ENCODE measurements at regions not wholly inside any gene's neighbourhood (a gene's known extent, or its start where the extent isn't known, plus 50 kb on each side); places are given as distances from the start of the nearest gene placed in this dataset.

GRCh38 chr20:60064554-60065196, 106.5 kb downstream of the CDH26 start:
- H3K27me3 Mint-ChIP-seq: no peaks in the 10 kb centered on the region

GRCh38 chr20:60065741-60066437, 107.7 kb downstream of the CDH26 start:
- ATAC-seq: no peak
- peaks cover 15 to 23% of the 10 kb centered on the region in 2 donors for H3K4me1 Mint-ChIP-seq (ENCODE audit: low read depth in 2 of 2)
- no peaks in the 10 kb centered on the region for H3K36me3 Mint-ChIP-seq
- H3K27ac Mint-ChIP-seq: peak overlapping the region in 1 of 2 donors; percentile 69
- no peaks in the 10 kb centered on the region for H3K9me3 Mint-ChIP-seq
- peak; percentile 49 for DNase-seq (ENCODE audit: low spot score)
- no peak overlapping the region for H3K4me3 Mint-ChIP-seq
- H3K27me3 Mint-ChIP-seq: no peaks in the 10 kb centered on the region

More at GRCh38 chr20:60064554-60065196, 106.5 kb downstream of the CDH26 start:
- Mint-ChIP-seq H3K36me3 (no peaks in the 10 kb centered on the region), H3K4me3 (no peak overlapping the region), H3K4me1 (ENCODE audit: low read depth in 2 of 2) (peaks cover 15 to 29% of the 10 kb centered on the region in 2 donors), H3K9me3 (no peaks in the 10 kb centered on the region), H3K27ac (peak overlapping the region; percentile 47 to 51)
- DNase-seq (ENCODE audit: low spot score) (no peak), ATAC-seq (no peak)

- H3K4me1 Mint-ChIP-seq (ENCODE audit: low read depth in 2 of 2): peaks cover 15 to 21% of the 10 kb centered on the region in 2 donors
- H3K4me3 Mint-ChIP-seq: no peak overlapping the region
- no peaks in the 10 kb centered on the region for H3K36me3 Mint-ChIP-seq
- peak overlapping the region in 1 of 2 donors; percentile 69 for H3K27ac Mint-ChIP-seq
- H3K9me3 Mint-ChIP-seq: no peaks in the 10 kb centered on the region
- DNase-seq (ENCODE audit: low spot score): no peak
- ATAC-seq: no peak
- H3K27me3 Mint-ChIP-seq: no peaks in the 10 kb centered on the region
Observed at GRCh38 chr20:60066438-60066823, 108.2 kb downstream of the CDH26 start.

DNA sequence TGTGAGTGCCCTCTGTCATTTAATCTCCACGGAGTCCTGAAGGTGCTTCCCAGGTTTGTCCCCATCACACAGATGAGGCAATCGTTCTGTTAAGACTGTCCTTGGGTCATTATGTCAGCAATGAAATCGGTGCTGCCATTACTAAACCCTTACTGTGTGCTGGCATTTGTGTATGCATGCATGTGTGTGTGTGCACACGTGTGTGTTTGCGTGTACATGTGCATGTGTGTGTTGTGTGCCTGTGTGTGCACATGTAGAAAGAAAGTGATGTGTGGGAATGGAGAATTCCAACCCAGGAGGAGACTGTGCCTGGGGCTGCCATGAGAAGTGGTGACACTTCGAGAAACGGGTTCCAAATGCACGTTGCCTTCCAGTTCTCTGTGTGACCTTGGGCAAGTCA, 110.3 kb downstream of the CDH26 start:
- peaks cover 14 to 15% of the 10 kb centered on the region in 2 donors for H3K4me1 Mint-ChIP-seq (ENCODE audit: low read depth in 2 of 2)
- DNase-seq (ENCODE audit: low spot score): no peak
- peaks cover 5% of the 10 kb centered on the region for H3K36me3 Mint-ChIP-seq
- no peaks in the 10 kb centered on the region for H3K9me3 Mint-ChIP-seq
- no peaks in the 10 kb centered on the region for H3K27me3 Mint-ChIP-seq
- ATAC-seq: no peak
- H3K4me3 Mint-ChIP-seq: no peak overlapping the region
- H3K27ac Mint-ChIP-seq: no peak overlapping the region

GRCh38 chr20:60069656-60070055, 111.4 kb downstream of the CDH26 start:
- DNase-seq (ENCODE audit: low spot score): no peak
- no peaks in the 10 kb centered on the region for H3K27me3 Mint-ChIP-seq
- H3K4me3 Mint-ChIP-seq: no peak overlapping the region
- peaks cover 5 to 16% of the 10 kb centered on the region in 2 donors for H3K4me1 Mint-ChIP-seq (ENCODE audit: low read depth in 2 of 2)
- ATAC-seq: no peak
- no peak overlapping the region for H3K27ac Mint-ChIP-seq
- peaks cover 5% of the 10 kb centered on the region for H3K36me3 Mint-ChIP-seq
- no peaks in the 10 kb centered on the region for H3K9me3 Mint-ChIP-seq

DNA sequence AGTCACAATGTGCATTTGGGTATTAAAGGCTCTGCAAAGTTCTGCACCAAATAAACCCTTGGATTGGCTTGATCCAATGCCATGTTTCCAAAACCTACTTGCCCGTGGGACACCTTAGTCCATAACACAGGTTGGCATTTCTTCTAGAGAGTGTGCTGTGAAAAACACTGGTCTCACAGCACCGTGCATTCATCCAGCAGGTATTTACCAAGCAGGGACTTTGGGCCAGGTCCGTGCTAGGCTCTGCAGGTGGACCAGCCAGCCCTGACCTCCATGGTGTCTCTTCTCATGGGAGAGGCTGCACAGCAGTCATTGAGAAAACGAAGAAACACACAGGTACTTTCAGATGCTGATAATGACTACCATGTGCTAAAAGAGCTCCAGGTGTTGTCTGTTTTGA, 112.6 kb downstream of the CDH26 start:
- H3K4me3 Mint-ChIP-seq: no peak overlapping the region
- H3K27me3 Mint-ChIP-seq: no peaks in the 10 kb centered on the region
- no peak overlapping the region for H3K27ac Mint-ChIP-seq
- H3K9me3 Mint-ChIP-seq: no peaks in the 10 kb centered on the region
- peaks cover 5% of the 10 kb centered on the region for H3K36me3 Mint-ChIP-seq
- H3K4me1 Mint-ChIP-seq (ENCODE audit: low read depth in 2 of 2): peaks cover 9 to 20% of the 10 kb centered on the region in 2 donors
- ATAC-seq (no peak), DNase-seq (ENCODE audit: low spot score) (peak; percentile 51)

DNA sequence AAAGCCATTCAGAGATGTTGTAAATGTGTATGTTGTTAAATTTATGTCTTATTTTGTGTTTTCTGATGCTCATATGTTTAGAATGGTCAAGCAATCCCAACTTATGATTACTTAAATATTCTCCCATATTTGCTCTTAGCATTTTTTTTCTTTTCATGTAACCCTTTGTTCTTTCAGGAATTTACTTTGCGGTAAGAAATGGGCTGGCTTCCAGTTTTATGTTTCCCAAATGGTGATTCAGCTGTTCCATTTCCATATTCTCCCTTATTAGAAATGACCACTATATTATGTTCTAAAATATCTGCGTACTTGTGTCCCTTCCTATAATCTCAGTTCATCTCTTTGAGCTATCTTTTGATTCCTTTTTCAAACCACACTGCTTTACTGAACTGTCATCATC, 113.7 kb downstream of the CDH26 start:
- Mint-ChIP-seq H3K4me1 (ENCODE audit: low read depth in 2 of 2) (peaks cover 8 to 15% of the 10 kb centered on the region in 2 donors), H3K36me3 (peaks cover 5% of the 10 kb centered on the region), H3K9me3 (no peaks in the 10 kb centered on the region), H3K27me3 (no peaks in the 10 kb centered on the region), H3K27ac (no peak overlapping the region), H3K4me3 (no peak overlapping the region)
- DNase-seq (ENCODE audit: low spot score): no peak
- no peak for ATAC-seq

DNA sequence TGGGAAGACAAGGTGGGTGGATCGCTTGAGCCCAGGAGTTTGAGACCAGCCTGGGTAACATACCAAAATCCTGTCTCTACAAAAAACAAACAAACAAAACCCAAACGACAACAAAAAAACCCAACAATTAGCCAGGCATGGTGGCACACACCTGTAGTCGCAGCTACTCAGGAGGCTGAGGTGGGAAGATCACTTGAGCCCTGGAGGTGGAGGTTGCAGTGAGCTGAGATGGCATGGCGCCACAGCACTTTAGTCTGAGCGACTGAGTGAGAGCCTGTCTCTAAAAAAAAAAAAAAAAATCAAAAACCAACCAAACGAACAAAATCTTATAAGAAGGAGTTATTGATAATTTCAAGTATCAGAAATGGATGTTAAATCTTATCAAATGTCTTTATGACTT, 114.9 kb downstream of the CDH26 start:
- Mint-ChIP-seq H3K27ac (no peak overlapping the region), H3K4me3 (no peak overlapping the region), H3K27me3 (no peaks in the 10 kb centered on the region), H3K36me3 (peaks cover 5% of the 10 kb centered on the region), H3K4me1 (ENCODE audit: low read depth in 2 of 2) (peaks cover 13 to 21% of the 10 kb centered on the region in 2 donors), H3K9me3 (no peaks in the 10 kb centered on the region)
- DNase-seq (ENCODE audit: low spot score) (peak; percentile 15), ATAC-seq (no peak)

DNA sequence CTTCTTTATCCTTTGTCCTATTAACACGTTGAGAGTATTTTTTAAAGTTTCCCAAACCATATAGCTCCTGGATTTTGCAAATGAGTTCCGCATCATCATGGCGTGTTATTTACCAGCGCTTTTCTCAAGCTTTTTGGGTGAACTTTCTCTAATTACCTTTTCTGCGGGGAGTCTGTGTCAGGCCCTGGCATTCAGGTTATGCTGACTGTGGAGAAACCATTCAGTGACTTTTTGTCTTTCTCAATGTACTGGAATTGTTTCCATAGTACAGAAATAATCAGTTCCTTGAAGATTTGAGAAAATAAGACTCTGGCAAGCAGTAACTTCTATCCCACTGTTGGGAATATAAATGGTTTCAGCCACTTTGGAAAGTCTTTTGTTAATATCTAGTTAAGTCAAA, 115.3 kb downstream of the CDH26 start:
- no peaks in the 10 kb centered on the region for H3K9me3 Mint-ChIP-seq
- DNase-seq (ENCODE audit: low spot score) (no peak), ATAC-seq (no peak)
- no peak overlapping the region for H3K4me3 Mint-ChIP-seq
- H3K27ac Mint-ChIP-seq: no peak overlapping the region
- peaks cover 5% of the 10 kb centered on the region for H3K36me3 Mint-ChIP-seq
- peaks cover 13 to 22% of the 10 kb centered on the region in 2 donors for H3K4me1 Mint-ChIP-seq (ENCODE audit: low read depth in 2 of 2)
- no peaks in the 10 kb centered on the region for H3K27me3 Mint-ChIP-seq

DNA sequence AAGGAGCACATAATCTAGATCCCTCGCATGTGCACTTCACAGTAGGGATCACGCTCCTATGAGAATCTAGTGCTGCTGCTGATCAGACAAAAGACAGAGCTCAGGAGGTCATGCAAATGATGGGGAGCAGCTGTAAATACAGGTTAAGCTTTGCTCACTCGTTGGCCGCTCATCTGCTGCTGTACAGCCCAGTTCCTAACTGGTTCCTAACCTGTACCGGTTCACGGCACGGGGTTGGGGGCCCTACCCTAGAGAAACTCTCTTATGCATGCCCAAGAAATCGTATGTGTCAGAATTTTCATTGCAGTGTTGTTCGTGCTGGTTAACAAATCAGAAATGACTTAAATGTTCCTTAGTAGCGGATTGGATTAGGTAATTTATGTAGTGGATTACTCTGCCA, 116.1 kb downstream of the CDH26 start:
- Mint-ChIP-seq H3K27me3 (no peaks in the 10 kb centered on the region), H3K4me3 (no peak overlapping the region), H3K9me3 (no peaks in the 10 kb centered on the region), H3K36me3 (peaks cover 5% of the 10 kb centered on the region), H3K27ac (no peak overlapping the region), H3K4me1 (ENCODE audit: low read depth in 2 of 2) (peaks cover 13 to 24% of the 10 kb centered on the region in 2 donors)
- DNase-seq (ENCODE audit: low spot score) (peak; percentile 28), ATAC-seq (no peak)

GRCh38 chr20:60078351-60079250, 120.4 kb downstream of the CDH26 start:
- Mint-ChIP-seq H3K27ac (no peak overlapping the region), H3K4me1 (ENCODE audit: low read depth in 2 of 2) (peaks cover 13 to 20% of the 10 kb centered on the region in 2 donors), H3K4me3 (no peak overlapping the region), H3K9me3 (no peaks in the 10 kb centered on the region), H3K36me3 (no peaks in the 10 kb centered on the region), H3K27me3 (no peaks in the 10 kb centered on the region)
- DNase-seq (ENCODE audit: low spot score) (peak; percentile 49), ATAC-seq (no peak)

- H3K9me3 Mint-ChIP-seq: no peaks in the 10 kb centered on the region
- H3K4me3 Mint-ChIP-seq: no peak overlapping the region
- no peaks in the 10 kb centered on the region for H3K36me3 Mint-ChIP-seq
- H3K27me3 Mint-ChIP-seq: no peaks in the 10 kb centered on the region
- no peak for ATAC-seq
- peak; percentile 23 for DNase-seq (ENCODE audit: low spot score)
- H3K4me1 Mint-ChIP-seq (ENCODE audit: low read depth in 2 of 2): peaks cover 23 to 25% of the 10 kb centered on the region in 2 donors
- no peak overlapping the region for H3K27ac Mint-ChIP-seq
Observed at GRCh38 chr20:60080401-60080800, 122.2 kb downstream of the CDH26 start.

GRCh38 chr20:60085551-60086132, 127.4 kb downstream of the CDH26 start:
- Mint-ChIP-seq H3K27ac (no peak overlapping the region), H3K36me3 (no peaks in the 10 kb centered on the region), H3K4me1 (ENCODE audit: low read depth in 2 of 2) (peaks cover 27 to 29% of the 10 kb centered on the region in 2 donors), H3K9me3 (no peaks in the 10 kb centered on the region), H3K4me3 (no peak overlapping the region), H3K27me3 (no peaks in the 10 kb centered on the region)
- peak in 1 of 2 donors; percentile 33 for ATAC-seq
- DNase-seq (ENCODE audit: low spot score): peak; percentile 44

Measured in natural killer cell treated with Interleukin-12 subunit alpha and Interleukin-12 subunit beta and Interleukin-15 and Interleukin-18, amount 100 ng/mL, for 72 hours (primary cell).